ENCODE measurements at regions not wholly inside any gene's neighbourhood (a gene's known extent, or its start where the extent isn't known, plus 50 kb on each side); places are given as distances from the start of the nearest gene placed in this dataset.

GRCh38 chr15:39497016-39497758 is 83.7 kb upstream of the THBS1 start:
- TF ChIP-seq CTCF (IDR thresholded peaks at IDR 0.05; ENCODE audit: low read depth, low read length, missing control alignments): no peak
- no peaks in the 10 kb centered on the region for H3K36me3 ChIP-seq (replicated peaks)
- H3K27me3 ChIP-seq (replicated peaks): no peaks in the 10 kb centered on the region
- in situ Hi-C loops (cut with HindIII; ENCODE audit: low pct_ligation_motif_present, low sequenced_read_pairs): no loop called here
- no peak overlapping the region for H3K4me3 ChIP-seq (ENCODE audit: low read depth, low read length)
- no peak overlapping the region for H3K27ac ChIP-seq
- DNase-seq: no peak

- no peak for DNase-seq
- Histone ChIP-seq H3K27me3 (replicated peaks) (no peaks in the 10 kb centered on the region), H3K36me3 (replicated peaks) (no peaks in the 10 kb centered on the region), H3K27ac (no peak overlapping the region), H3K4me3 (ENCODE audit: low read depth, low read length) (no peak overlapping the region)
- TF ChIP-seq CTCF (IDR thresholded peaks at IDR 0.05; ENCODE audit: low read depth, low read length, missing control alignments): no peak
- in situ Hi-C loops (cut with HindIII; ENCODE audit: low pct_ligation_motif_present, low sequenced_read_pairs): no loop called here
These were observed 82.9 kb upstream of the THBS1 start for GRCh38 chr15:39497759-39498565.

GRCh38 chr15:39498629-39499028 is 82.2 kb upstream of the THBS1 start:
- Histone ChIP-seq H3K27ac (no peak overlapping the region), H3K36me3 (replicated peaks) (no peaks in the 10 kb centered on the region), H3K27me3 (replicated peaks) (no peaks in the 10 kb centered on the region), H3K4me3 (ENCODE audit: low read depth, low read length) (no peak overlapping the region)
- in situ Hi-C loops (cut with HindIII; ENCODE audit: low pct_ligation_motif_present, low sequenced_read_pairs): no loop called here
- TF ChIP-seq CTCF (IDR thresholded peaks at IDR 0.05; ENCODE audit: low read depth, low read length, missing control alignments): no peak
- no peak for DNase-seq

DNA sequence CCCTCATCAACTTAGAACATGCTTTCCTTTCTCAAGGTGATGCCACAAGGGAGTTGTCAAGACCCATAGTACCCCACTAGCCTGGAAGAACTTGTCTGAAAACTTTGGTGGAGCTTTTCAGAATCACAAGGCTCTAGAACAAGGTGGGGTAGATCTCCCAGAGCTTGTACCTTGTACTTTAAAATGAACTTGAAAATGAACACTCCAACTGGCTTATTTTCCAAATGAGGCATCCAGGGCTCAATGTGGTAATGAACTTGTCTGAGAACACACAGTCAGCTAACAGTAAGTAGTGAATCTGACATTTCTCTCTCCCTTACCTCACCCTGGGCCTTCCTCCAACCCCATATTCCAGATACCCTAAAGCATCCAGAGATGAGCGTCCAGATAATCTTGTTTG is 81.8 kb upstream of the THBS1 start:
- no peak for TF ChIP-seq CTCF (IDR thresholded peaks at IDR 0.05; ENCODE audit: low read depth, low read length, missing control alignments)
- Histone ChIP-seq H3K36me3 (replicated peaks) (no peaks in the 10 kb centered on the region), H3K27me3 (replicated peaks) (no peaks in the 10 kb centered on the region), H3K27ac (no peak overlapping the region), H3K4me3 (ENCODE audit: low read depth, low read length) (no peak overlapping the region)
- DNase-seq: no peak
- in situ Hi-C loops (cut with HindIII; ENCODE audit: low pct_ligation_motif_present, low sequenced_read_pairs): no loop called here

DNA sequence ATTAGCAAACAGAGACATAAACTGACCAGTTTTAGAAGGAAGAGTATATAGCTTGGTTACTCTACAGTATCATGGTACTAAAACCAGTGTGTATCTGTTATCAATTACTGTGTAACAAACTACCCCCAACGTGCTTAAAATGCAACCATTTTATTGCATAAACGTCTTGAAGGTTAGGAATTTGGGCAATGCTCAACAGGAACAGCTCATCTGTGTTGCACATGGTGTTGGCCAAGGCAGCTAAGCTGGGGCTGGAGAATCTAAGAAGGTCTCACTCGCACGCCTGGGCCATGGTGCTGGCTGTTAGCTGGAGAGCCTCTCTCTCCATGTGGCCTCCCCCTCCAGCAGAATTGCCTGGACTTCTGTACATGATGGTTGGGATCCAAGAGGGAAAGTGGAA is 81.2 kb upstream of the THBS1 start:
- H3K27me3 ChIP-seq (replicated peaks): no peaks in the 10 kb centered on the region
- H3K27ac ChIP-seq: no peak overlapping the region
- in situ Hi-C loops (cut with HindIII; ENCODE audit: low pct_ligation_motif_present, low sequenced_read_pairs): no loop called here
- H3K4me3 ChIP-seq (ENCODE audit: low read depth, low read length): no peak overlapping the region
- no peak for TF ChIP-seq CTCF (IDR thresholded peaks at IDR 0.05; ENCODE audit: low read depth, low read length, missing control alignments)
- no peak for DNase-seq
- no peaks in the 10 kb centered on the region for H3K36me3 ChIP-seq (replicated peaks)

Measured in brain microvascular endothelial cell (primary cell).